Glutamatergic neuron (in vitro differentiated cells): ENCODE measurements at regions not wholly inside any gene's neighbourhood (a gene's known extent, or its start where the extent isn't known, plus 50 kb on each side); places are given as distances from the start of the nearest gene placed in this dataset.
"Not testable (repeated sequence)": the region's sequence is repeated elsewhere in the genome, so short reads cannot be mapped to it uniquely, and the experiment has no call there.

Experiments
- DNase-seq: peaks from one replicate; pipeline ENCODE4 v3.0.0; 2022
- H3K27ac Mint-ChIP-seq: one replicate; pipeline ENCODE4 v1.8.0; 2020; ENCODE audit warnings: mild to moderate bottlenecking, mixed read lengths, inconsistent platforms; ENCODE audit not compliant: unreplicated experiment
- H3K27me3 Mint-ChIP-seq: one replicate; pipeline ENCODE4 v1.8.0; 2020; ENCODE audit warnings: mild to moderate bottlenecking, moderate library complexity, mixed read lengths, inconsistent platforms; ENCODE audit not compliant: unreplicated experiment
- H3K36me3 Mint-ChIP-seq: one replicate; pipeline ENCODE4 v1.8.0; 2020; ENCODE audit warnings: mild to moderate bottlenecking, mixed read lengths, inconsistent platforms; ENCODE audit not compliant: unreplicated experiment
- H3K4me1 Mint-ChIP-seq: one replicate; pipeline ENCODE4 v1.8.0; 2020; ENCODE audit warnings: mild to moderate bottlenecking, low read depth, mixed read lengths, inconsistent platforms; ENCODE audit not compliant: unreplicated experiment
- H3K4me3 Mint-ChIP-seq: one replicate; pipeline ENCODE4 v1.8.0; 2020; ENCODE audit warnings: mild to moderate bottlenecking, mixed read lengths, inconsistent platforms; ENCODE audit not compliant: unreplicated experiment
- H3K9me3 Mint-ChIP-seq: one replicate; pipeline ENCODE4 v1.8.0; 2020; ENCODE audit warnings: mild to moderate bottlenecking, moderate library complexity, mixed read lengths, inconsistent platforms; ENCODE audit not compliant: unreplicated experiment
- CTCF ChIP-seq: fragments of 200-600 bp; sonication (generic); IDR thresholded peaks from one replicate; pipeline ENCODE4 v1.5.0; 2021; ENCODE audit not compliant: partially characterized antibody, unreplicated experiment

- Mint-ChIP-seq H3K27ac (no peak overlapping the region), H3K27me3 (no peaks in the 10 kb centered on the region), H3K36me3 (no peaks in the 10 kb centered on the region), H3K4me3 (no peak overlapping the region), H3K9me3 (peaks cover 1% of the 10 kb centered on the region), H3K4me1 (no peaks in the 10 kb centered on the region)
- TF ChIP-seq CTCF, result no peak
- DNase-seq, result no peak
Measured at GRCh38 chrX:137929951-137930350, 364.0 kb downstream of the ZIC3 start.

- no peak overlapping the region for H3K4me3 Mint-ChIP-seq
- H3K9me3 Mint-ChIP-seq, result peaks cover 1% of the 10 kb centered on the region
- H3K27me3 Mint-ChIP-seq, result no peaks in the 10 kb centered on the region
- DNase-seq, result no peak
- TF ChIP-seq CTCF, result no peak
- no peaks in the 10 kb centered on the region for H3K4me1 Mint-ChIP-seq
- no peak overlapping the region for H3K27ac Mint-ChIP-seq
- no peaks in the 10 kb centered on the region for H3K36me3 Mint-ChIP-seq
Measured at GRCh38 chrX:137930533-137930932, 364.6 kb downstream of the ZIC3 start.

- not testable (repeated sequence) for H3K27me3 Mint-ChIP-seq, H3K27ac Mint-ChIP-seq, H3K4me3 Mint-ChIP-seq, DNase-seq, H3K9me3 Mint-ChIP-seq, H3K36me3 Mint-ChIP-seq, H3K4me1 Mint-ChIP-seq
Measured at GRCh38 chrX:137934214-137934613, 368.3 kb downstream of the ZIC3 start.

GRCh38 chrX:137934887-137935286 lies 369.0 kb downstream of the ZIC3 start:
- not testable (repeated sequence) for H3K4me1 Mint-ChIP-seq, H3K36me3 Mint-ChIP-seq, H3K27me3 Mint-ChIP-seq, H3K9me3 Mint-ChIP-seq, H3K4me3 Mint-ChIP-seq, H3K27ac Mint-ChIP-seq, DNase-seq

GRCh38 chrX:137945470-137945869 lies 379.5 kb downstream of the ZIC3 start:
- TF ChIP-seq CTCF, result no peak
- Mint-ChIP-seq H3K27me3 (no peaks in the 10 kb centered on the region), H3K4me1 (no peaks in the 10 kb centered on the region), H3K27ac (no peak overlapping the region), H3K36me3 (no peaks in the 10 kb centered on the region), H3K4me3 (no peak overlapping the region), H3K9me3 (no peaks in the 10 kb centered on the region)
- no peak for DNase-seq

- TF ChIP-seq CTCF, result no peak
Measured at GRCh38 chrX:137969191-137969590, 403.3 kb downstream of the ZIC3 start.

More at GRCh38 chrX:137969191-137969590, 403.3 kb downstream of the ZIC3 start:
- Mint-ChIP-seq H3K4me1 (no peaks in the 10 kb centered on the region), H3K36me3 (no peaks in the 10 kb centered on the region), H3K27me3 (no peaks in the 10 kb centered on the region), H3K27ac (no peak overlapping the region), H3K4me3 (no peak overlapping the region), H3K9me3 (no peaks in the 10 kb centered on the region)
- DNase-seq, result no peak
